ENCODE measurements at regions not wholly inside any gene's neighbourhood (a gene's known extent, or its start where the extent isn't known, plus 50 kb on each side); places are given as distances from the start of the nearest gene placed in this dataset.
A peak's percentile ranks its signal among the peaks of the same experiment; 100 is the strongest.

DNA sequence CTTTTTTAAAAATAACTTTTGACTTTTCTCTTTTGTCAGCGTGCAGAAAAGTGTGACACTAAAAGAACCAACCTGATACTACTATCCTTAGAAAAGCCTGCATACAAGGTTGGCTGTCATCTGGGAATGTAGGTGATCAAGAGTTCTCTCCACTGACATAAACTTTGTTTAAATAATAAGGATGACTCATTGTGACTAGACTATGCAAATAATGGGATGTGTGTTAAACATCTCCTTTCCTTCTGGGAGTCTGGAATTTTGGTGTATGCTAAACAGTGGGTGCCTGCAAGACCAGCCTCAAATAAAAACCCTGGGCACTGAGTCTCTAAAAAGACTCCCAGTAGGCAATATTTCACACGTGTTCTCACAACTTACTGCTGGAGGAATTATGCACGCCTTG is 373.4 kb downstream of the CNTNAP4 start:
- TF ChIP-seq, protein P1, sequence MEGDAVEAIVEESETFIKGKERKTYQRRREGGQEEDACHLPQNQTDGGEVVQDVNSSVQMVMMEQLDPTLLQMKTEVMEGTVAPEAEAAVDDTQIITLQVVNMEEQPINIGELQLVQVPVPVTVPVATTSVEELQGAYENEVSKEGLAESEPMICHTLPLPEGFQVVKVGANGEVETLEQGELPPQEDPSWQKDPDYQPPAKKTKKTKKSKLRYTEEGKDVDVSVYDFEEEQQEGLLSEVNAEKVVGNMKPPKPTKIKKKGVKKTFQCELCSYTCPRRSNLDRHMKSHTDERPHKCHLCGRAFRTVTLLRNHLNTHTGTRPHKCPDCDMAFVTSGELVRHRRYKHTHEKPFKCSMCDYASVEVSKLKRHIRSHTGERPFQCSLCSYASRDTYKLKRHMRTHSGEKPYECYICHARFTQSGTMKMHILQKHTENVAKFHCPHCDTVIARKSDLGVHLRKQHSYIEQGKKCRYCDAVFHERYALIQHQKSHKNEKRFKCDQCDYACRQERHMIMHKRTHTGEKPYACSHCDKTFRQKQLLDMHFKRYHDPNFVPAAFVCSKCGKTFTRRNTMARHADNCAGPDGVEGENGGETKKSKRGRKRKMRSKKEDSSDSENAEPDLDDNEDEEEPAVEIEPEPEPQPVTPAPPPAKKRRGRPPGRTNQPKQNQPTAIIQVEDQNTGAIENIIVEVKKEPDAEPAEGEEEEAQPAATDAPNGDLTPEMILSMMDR (IDR thresholded peaks at IDR 0.05): no peak
- intact Hi-C loops (cut with DNase I): loop anchor here in 1 of 3 donors (10.0 kb wide), 1 partner anchor 856 kb away; no protein-coding TSS in a partner anchor
- no peak for FAIRE-seq

DNA sequence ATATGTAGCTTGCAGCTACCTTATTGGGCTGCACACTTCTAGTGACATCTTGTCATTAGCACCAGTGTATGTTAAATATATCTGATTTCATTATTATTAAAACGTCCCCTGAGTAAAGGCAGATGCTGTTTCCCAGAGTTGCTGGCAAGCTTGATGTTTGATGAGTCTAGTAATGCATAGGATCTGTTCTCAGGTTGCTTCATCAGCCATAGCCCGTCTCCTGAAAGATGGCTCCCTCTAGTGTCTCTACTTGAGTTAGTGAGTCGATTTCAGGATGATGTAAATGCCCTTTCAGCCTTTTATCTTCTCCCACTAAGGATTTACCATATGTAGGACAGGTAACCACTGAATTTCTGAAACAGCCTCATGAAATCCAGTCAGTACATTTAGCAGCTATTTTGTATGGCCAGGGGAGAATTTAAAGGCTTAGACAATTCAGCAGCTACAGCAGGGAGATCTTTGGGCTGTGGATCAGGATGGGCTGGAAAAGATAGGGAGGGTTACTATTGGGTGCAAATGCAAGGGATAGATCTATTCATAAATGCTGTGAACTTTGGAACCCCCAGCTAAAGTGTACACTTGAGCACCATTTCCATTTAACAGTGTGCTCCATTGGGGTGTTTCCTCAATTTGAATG is 376.3 kb downstream of the CNTNAP4 start:
- no peaks in the 10 kb centered on the region for H3K27me3 ChIP-seq
- H3K4me3 ChIP-seq: no peak overlapping the region
- FAIRE-seq (no peak), DNase-seq (no peak), ATAC-seq (peak in 3 of 4 donors; percentile 79 to 80 (median 80))
- TF ChIP-seq, protein P1 (IDR thresholded peaks at IDR 0.05): peak in 3 of 4 donors; percentile 24 to 38 (median 33)
- no peaks in the 10 kb centered on the region for H3K36me3 ChIP-seq
- no peak overlapping the region for H3K27ac ChIP-seq
- H3K9me3 ChIP-seq: no peaks in the 10 kb centered on the region
- intact Hi-C loops (cut with DNase I): loop anchor here in 1 of 3 donors (10.0 kb wide), 1 partner anchor 859 kb away; no protein-coding TSS in a partner anchor
- H3K4me1 ChIP-seq: no peaks in the 10 kb centered on the region
- 1% methylated on average over 3 of the region's 3 CpGs for WGBS, 2 donors

More for the DNA sequence above, 373.4 kb downstream of the CNTNAP4 start:
- Histone ChIP-seq H3K4me1 (no peaks in the 10 kb centered on the region), H3K4me3 (no peak overlapping the region), H3K27ac (no peak overlapping the region), H3K27me3 (peaks cover 0 to 3% (median 0%) of the 10 kb centered on the region in 4 donors), H3K9me3 (peaks cover 0 to 4% (median 0%) of the 10 kb centered on the region in 4 donors), H3K36me3 (no peaks in the 10 kb centered on the region)
- 75 to 81% methylated on average over 3 of the region's 3 CpGs for WGBS, 2 donors
- no peak for DNase-seq
- no peak for ATAC-seq

DNA sequence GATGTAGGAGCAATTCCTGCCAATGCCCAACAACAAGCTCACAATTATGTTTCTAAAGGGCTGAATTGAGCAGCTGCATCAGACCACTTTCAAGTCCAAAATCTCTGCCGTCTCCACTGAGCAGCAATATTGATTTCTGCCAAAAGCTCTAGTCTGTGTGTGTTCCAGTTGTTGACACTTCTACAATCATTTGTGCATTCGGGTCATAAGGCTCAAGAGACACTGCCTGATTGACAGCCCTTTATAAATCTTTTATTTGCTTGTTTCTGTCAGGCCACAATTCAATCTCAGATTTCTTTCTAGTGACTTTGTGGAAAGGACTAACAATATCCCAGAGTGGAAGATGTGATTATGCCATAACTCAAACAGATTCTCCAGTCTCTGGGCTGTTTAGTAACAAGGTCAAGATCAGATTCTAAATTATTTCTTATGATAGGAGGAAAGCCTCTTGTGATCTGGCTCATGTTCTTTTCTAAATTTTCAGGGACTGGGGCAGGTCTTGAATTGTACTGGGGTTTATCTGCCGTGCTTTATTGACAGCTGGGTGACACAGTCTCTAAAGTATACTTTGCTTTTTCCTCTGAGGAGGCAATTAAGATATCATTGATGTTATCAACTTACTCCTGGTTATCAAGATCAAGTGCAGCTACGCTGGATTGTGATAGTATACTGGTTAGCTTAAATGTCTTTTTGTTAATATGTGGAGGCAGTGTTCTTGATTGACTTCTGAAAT is 377.1 kb downstream of the CNTNAP4 start:
- Histone ChIP-seq H3K27me3 (no peaks in the 10 kb centered on the region), H3K4me3 (no peak overlapping the region), H3K36me3 (no peaks in the 10 kb centered on the region), H3K4me1 (no peaks in the 10 kb centered on the region), H3K27ac (no peak overlapping the region), H3K9me3 (no peaks in the 10 kb centered on the region)
- 29 to 30% methylated on average over 4 of the region's 4 CpGs for WGBS, 2 donors
- ATAC-seq: no peak
- FAIRE-seq: no peak
- no peak for DNase-seq
- TF ChIP-seq, protein P1 (IDR thresholded peaks at IDR 0.05): no peak
- intact Hi-C loops (cut with DNase I): loop anchor here in 1 of 3 donors (10.0 kb wide), 1 partner anchor 859 kb away; no protein-coding TSS in a partner anchor

DNA sequence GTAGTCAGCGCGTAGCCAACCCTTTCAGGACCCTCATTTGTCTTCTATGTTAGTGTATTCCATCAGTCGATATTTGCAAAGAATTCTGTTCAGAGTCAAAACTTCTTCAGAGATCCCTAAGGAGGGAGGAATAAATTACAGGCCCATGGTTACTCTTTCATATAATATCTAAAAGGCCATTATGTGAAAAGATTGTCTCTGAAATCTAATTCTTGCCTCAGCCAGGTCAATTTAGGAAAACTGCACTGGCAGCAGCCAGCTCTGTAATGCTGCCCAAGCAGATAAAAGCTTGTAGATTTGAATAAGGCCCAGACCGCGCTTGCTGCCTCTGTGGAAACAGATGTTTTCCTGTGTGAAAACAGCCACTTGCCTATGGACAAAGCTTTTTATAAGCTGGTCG is 379.8 kb downstream of the CNTNAP4 start:
- Histone ChIP-seq H3K4me1 (no peaks in the 10 kb centered on the region), H3K9me3 (no peaks in the 10 kb centered on the region), H3K27me3 (no peaks in the 10 kb centered on the region), H3K4me3 (no peak overlapping the region), H3K36me3 (no peaks in the 10 kb centered on the region), H3K27ac (no peak overlapping the region)
- TF ChIP-seq, protein P1 (IDR thresholded peaks at IDR 0.05): no peak
- ATAC-seq (no peak), DNase-seq (no peak), FAIRE-seq (no peak)
- intact Hi-C loops (cut with DNase I): loop anchor here in 1 of 3 donors (10.0 kb wide), 1 partner anchor 862 kb away; no protein-coding TSS in a partner anchor
- 71 to 75% methylated on average over 6 of the region's 6 CpGs for WGBS, 2 donors
